Eye (tissue), 1 donor: ENCODE measurements at regions not wholly inside any gene's neighbourhood (a gene's known extent, or its start where the extent isn't known, plus 50 kb on each side); places are given as distances from the start of the nearest gene placed in this dataset.
"Not testable (repeated sequence)": the region's sequence is repeated elsewhere in the genome, so short reads cannot be mapped to it uniquely, and the experiment has no call there.

Experiments used
- DNase-seq: peaks from one replicate; pipeline ENCODE4 v3.0.0-alpha.2; 2015

- no peak for DNase-seq
Measured at GRCh38 chr3:153269730-153270129, 107.7 kb downstream of the RAP2B start.

- DNase-seq, result no peak
Measured at GRCh38 chr3:153273217-153273616, 111.2 kb downstream of the RAP2B start.

GRCh38 chr3:153273767-153274435, 111.9 kb downstream of the RAP2B start:
- DNase-seq, result no peak

GRCh38 chr3:153274561-153274960, 112.5 kb downstream of the RAP2B start:
- DNase-seq, result no peak

- no peak for DNase-seq
Measured at GRCh38 chr3:153275514-153275913, 113.5 kb downstream of the RAP2B start.

- no peak for DNase-seq
Measured at GRCh38 chr3:153277029-153277428, 115.0 kb downstream of the RAP2B start.

- not testable (repeated sequence) for DNase-seq
Measured at GRCh38 chr3:153281236-153281997, 119.4 kb downstream of the RAP2B start.

GRCh38 chr3:153282355-153282754, 120.3 kb downstream of the RAP2B start:
- no peak for DNase-seq

GRCh38 chr3:153284282-153284938, 122.4 kb downstream of the RAP2B start:
- DNase-seq, result peak; percentile 23

GRCh38 chr3:153285194-153285641, 123.2 kb downstream of the RAP2B start:
- DNase-seq, result no peak

- no peak for DNase-seq
Measured at GRCh38 chr3:153285982-153286381, 124.0 kb downstream of the RAP2B start.

GRCh38 chr3:153287017-153287416, 125.0 kb downstream of the RAP2B start:
- no peak for DNase-seq

GRCh38 chr3:153289334-153289808, 127.3 kb downstream of the RAP2B start:
- no peak for DNase-seq

- DNase-seq, result peak; percentile 20
Measured at GRCh38 chr3:153290268-153291015, 128.4 kb downstream of the RAP2B start.

- DNase-seq, result no peak
Measured at GRCh38 chr3:153291059-153291685, 129.1 kb downstream of the RAP2B start.

GRCh38 chr3:153293265-153293664, 131.2 kb downstream of the RAP2B start:
- DNase-seq, result no peak

GRCh38 chr3:153295901-153296300, 133.9 kb downstream of the RAP2B start:
- DNase-seq, result no peak

- DNase-seq, result no peak
Measured at GRCh38 chr3:153305189-153305588, 143.2 kb downstream of the RAP2B start.

- DNase-seq, result no peak
Measured at GRCh38 chr3:153311541-153311940, 149.5 kb downstream of the RAP2B start.

GRCh38 chr3:153313302-153313965, 151.4 kb downstream of the RAP2B start:
- DNase-seq, result no peak

GRCh38 chr3:153314038-153314437, 152.0 kb downstream of the RAP2B start:
- no peak for DNase-seq

- DNase-seq, result no peak
Measured at GRCh38 chr3:153315781-153316180, 153.8 kb downstream of the RAP2B start.
